ENCODE measurements at regions not wholly inside any gene's neighbourhood (a gene's known extent, or its start where the extent isn't known, plus 50 kb on each side); places are given as distances from the start of the nearest gene placed in this dataset.

GRCh38 chr9:11755951-11756350 lies 937.2 kb upstream of the TYRP1 start:
- H3K4me2 ChIP-seq = no peak overlapping the region
- H3K27ac ChIP-seq = no peak overlapping the region
- TF ChIP-seq ATOH8 (CRISPR knock-in tag; IDR thresholded peaks at IDR 0.05; ENCODE audit: low read depth) (no peak), RAD21 (conservative IDR thresholded peaks at IDR 0.05 in 1 of 2, IDR thresholded peaks at IDR 0.05 in 1 of 2) (no peak), ZFP36 (IDR thresholded peaks at IDR 0.05; ENCODE audit: borderline replicate concordance, partially characterized antibody) (no peak), CBX2 (IDR thresholded peaks at IDR 0.05; ENCODE audit: borderline replicate concordance, low read depth) (no peak), EP300 (IDR thresholded peaks at IDR 0.05) (no peak), POLR2AphosphoS2 (conservative IDR thresholded peaks at IDR 0.05; ENCODE audit: low read length) (no peak), KDM5A (IDR thresholded peaks at IDR 0.05) (no peak), HMGXB4 (CRISPR knock-in tag; IDR thresholded peaks at IDR 0.05; ENCODE audit: borderline replicate concordance) (no peak), ESRRA (IDR thresholded peaks at IDR 0.05; ENCODE audit: borderline replicate concordance, low read length) (no peak), CHD4 (IDR thresholded peaks at IDR 0.05; ENCODE audit: borderline replicate concordance) (no peak), E2F6 (IDR thresholded peaks at IDR 0.05; ENCODE audit: borderline replicate concordance, low read depth) (no peak), ZNF302 (CRISPR knock-in tag; IDR thresholded peaks at IDR 0.05) (no peak), HOXB5 (CRISPR knock-in tag; IDR thresholded peaks at IDR 0.05) (no peak), TFCP2L1 (CRISPR knock-in tag; IDR thresholded peaks at IDR 0.05) (no peak), NR3C1 (IDR thresholded peaks at IDR 0.05) (no peak), BCL3 (IDR thresholded peaks at IDR 0.05) (no peak)
- ChIA-PET CTCF (no interaction called here), POLR2A (no interaction called here)
- no peaks in the 10 kb centered on the region; the same call in 2 of the 3 replicates for H3K9me3 ChIP-seq
- no peak for DNase-seq (ENCODE audit: low read depth in 1 of 2, low spot score in 1 of 2)
- H3K4me3 ChIP-seq = no peak overlapping the region
- FAIRE-seq = no peak
- H3K4me1 ChIP-seq = no peaks in the 10 kb centered on the region
- ATAC-seq = no peak

GRCh38 chr9:11757408-11757807 lies 935.8 kb upstream of the TYRP1 start:
- WGBS (ENCODE audit: missing lambda C conversion rate) = 22% methylated on average over 3 of the region's 3 CpGs
- ChIA-PET POLR2A (no interaction called here), CTCF (interaction anchor here (0.6 kb wide), 1 partner anchor 53 kb away, joined by 3 read pairs; no protein-coding TSS in a partner anchor)
- Histone ChIP-seq H3K9me3 (no peaks in the 10 kb centered on the region; the same call in 2 of the 3 replicates), H3K4me1 (no peaks in the 10 kb centered on the region), H3K27ac (no peak overlapping the region), H3K4me2 (no peak overlapping the region), H3K4me3 (no peak overlapping the region)
- ATAC-seq = no peak
- TF ChIP-seq CBX8 (IDR thresholded peaks at IDR 0.05) (no peak), MYC (IDR thresholded peaks at IDR 0.05; ENCODE audit: borderline replicate concordance, low read length) (no peak), CHD2 (IDR thresholded peaks at IDR 0.05; ENCODE audit: low read length, partially characterized antibody) (no peak), ZFP36 (IDR thresholded peaks at IDR 0.05; ENCODE audit: borderline replicate concordance, partially characterized antibody) (no peak), EP300 (IDR thresholded peaks at IDR 0.05) (no peak), HOXA7 (CRISPR knock-in tag; IDR thresholded peaks at IDR 0.05) (no peak), RFX5 (IDR thresholded peaks at IDR 0.05) (no peak), HMGXB4 (CRISPR knock-in tag; IDR thresholded peaks at IDR 0.05; ENCODE audit: borderline replicate concordance) (no peak), POLR2A (IDR thresholded peaks at IDR 0.05; ENCODE audit: low read length) (no peak), EHMT2 (IDR thresholded peaks at IDR 0.05; ENCODE audit: low read depth) (no peak), REST (IDR thresholded peaks at IDR 0.05) (no peak), RARB (CRISPR knock-in tag; IDR thresholded peaks at IDR 0.05) (no peak), E2F6 (IDR thresholded peaks at IDR 0.05; ENCODE audit: borderline replicate concordance, low read depth) (no peak), CEBPB (IDR thresholded peaks at IDR 0.05) (no peak)
- no peak for DNase-seq (ENCODE audit: low read depth in 1 of 2, low spot score in 1 of 2)
- FAIRE-seq = no peak

Measured in A549 (cell line).